ENCODE measurements at regions not wholly inside any gene's neighbourhood (a gene's known extent, or its start where the extent isn't known, plus 50 kb on each side); places are given as distances from the start of the nearest gene placed in this dataset.

GRCh38 chr1:114342376-114342775 lies 168.6 kb downstream of the TRIM33 start:
- DNase-seq, result no peak

- DNase-seq, result no peak
Measured at GRCh38 chr1:114341856-114342255, 169.1 kb downstream of the TRIM33 start.

DNA sequence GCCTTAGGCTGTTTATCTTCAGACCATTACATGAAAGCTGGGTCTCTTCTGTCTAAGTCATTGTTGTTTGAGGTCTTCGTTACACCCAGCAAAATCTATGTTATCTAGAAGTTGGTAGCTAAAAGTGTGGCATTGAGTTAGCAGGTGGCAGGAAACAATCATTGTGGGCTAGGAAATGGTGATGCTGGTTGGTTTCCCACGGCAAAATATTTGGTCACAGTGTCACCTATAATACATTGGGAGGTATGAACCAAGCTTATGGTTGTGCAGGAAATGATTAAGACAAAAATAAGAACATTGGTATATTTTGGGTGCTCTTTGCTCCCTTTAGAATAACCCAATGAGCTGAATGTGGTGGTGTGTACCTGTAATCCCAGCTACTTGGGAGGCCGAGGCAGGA lies 169.7 kb downstream of the TRIM33 start:
- no peak for DNase-seq

DNA sequence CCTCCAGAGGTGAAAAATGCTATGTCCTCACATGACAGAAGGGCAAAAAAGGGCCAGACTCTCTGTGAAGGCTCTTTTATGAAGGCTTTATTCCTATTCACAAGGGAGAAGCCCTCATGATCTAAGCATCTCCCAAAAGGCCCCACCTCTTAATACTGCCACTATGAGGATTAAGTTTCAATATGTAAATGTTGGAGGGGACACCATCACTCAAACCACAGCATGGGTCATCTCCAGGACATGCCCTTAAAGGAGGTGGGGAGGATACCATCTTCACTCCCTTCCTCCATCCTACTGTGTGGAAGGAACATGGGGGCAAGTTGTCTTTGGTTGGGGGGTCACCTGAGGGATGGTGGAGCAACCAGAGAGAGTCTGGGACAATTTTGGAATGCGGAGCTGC lies 170.1 kb downstream of the TRIM33 start:
- DNase-seq, result no peak

DNA sequence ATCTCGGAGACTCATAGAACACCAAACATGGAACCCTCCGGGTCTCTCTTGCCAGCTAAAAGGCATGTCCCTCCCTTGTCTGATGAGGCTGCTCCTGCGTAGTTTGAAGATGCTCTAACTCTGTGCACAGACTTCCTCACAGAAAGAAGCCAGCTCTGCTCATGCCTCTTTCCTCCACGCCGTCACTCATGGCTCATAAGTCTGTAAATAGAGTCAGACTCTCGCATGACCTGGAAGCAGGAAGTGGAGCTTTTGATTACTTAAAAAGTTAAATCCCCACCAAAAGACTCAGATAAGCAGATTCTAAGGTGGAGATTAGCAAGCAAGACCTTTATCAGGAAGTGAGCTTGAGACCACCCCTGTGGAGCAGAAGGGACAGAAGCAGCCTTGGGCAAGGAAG lies 171.6 kb downstream of the TRIM33 start:
- no peak for DNase-seq

DNA sequence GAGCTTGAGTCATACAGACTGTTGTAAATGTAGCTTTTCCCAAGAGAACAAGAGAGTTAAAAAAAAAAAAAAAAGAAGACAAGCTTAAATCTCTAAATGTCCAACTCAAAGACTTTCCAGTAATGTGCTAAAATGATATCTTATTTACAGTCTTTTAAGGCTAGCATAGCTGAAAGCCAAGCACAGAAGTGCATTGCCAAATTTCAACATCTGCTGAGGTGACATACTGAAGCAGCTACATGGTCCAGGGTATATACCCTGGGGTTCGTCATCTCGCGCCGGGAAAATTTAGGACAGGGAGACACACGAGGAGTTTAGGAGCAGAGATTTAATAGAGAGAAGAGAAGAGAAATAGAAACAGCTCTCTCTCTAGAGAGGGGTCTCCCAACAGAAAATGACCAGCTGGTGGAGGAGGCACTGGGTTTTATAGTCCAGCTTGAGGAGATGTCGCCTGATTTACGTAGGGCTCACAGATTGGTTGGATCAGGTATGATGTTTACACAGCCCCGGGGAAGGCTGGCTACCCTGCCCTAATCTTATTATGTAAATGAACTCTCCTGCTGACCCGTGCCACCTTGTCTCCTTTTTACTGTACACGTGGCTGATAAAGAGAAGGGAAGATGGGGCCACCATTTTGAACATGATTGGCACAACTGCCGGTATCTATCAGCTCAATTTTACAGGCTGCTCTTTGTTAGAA lies 172.7 kb downstream of the TRIM33 start:
- no peak for DNase-seq

GRCh38 chr1:114337417-114337816 lies 173.6 kb downstream of the TRIM33 start:
- no peak for DNase-seq

- DNase-seq, result no peak
Measured at GRCh38 chr1:114336360-114336759, 174.6 kb downstream of the TRIM33 start.

- no peak for DNase-seq
Measured at GRCh38 chr1:114335273-114335672, 175.7 kb downstream of the TRIM33 start.

GRCh38 chr1:114334297-114334696 lies 176.7 kb downstream of the TRIM33 start:
- DNase-seq, result no peak

- DNase-seq, result no peak
Measured at GRCh38 chr1:114333690-114334089, 177.3 kb downstream of the TRIM33 start.

DNA sequence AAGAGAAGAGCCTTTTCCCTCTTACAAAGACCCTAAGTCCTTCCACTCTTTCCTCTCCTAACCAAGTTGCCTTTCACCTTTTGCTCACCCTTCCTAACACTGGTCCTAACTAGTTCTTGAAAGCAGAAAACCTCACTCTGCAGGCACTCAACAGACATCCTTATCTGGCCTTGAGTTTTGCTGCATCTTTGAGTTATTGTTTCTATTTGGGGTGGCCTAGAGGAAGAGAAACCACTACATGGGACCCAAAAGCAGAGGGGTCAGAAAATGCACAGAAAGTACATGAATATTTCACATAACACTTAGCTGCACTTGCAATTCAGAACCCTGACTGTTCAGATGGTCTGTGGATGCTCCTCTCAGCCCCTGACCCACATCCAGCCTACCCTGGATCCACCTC lies 178.3 kb upstream of the SYT6 start:
- no peak for DNase-seq

- DNase-seq, result no peak
Measured at GRCh38 chr1:114330451-114330983, 176.8 kb upstream of the SYT6 start.

- DNase-seq, result no peak
Measured at GRCh38 chr1:114328361-114328904, 174.8 kb upstream of the SYT6 start.

GRCh38 chr1:114324662-114324965 lies 170.9 kb upstream of the SYT6 start:
- DNase-seq, result no peak

- no peak for DNase-seq
Measured at GRCh38 chr1:114323959-114324661, 170.4 kb upstream of the SYT6 start.

- DNase-seq, result no peak
Measured at GRCh38 chr1:114322734-114323133, 169.1 kb upstream of the SYT6 start.

- no peak for DNase-seq
Measured at GRCh38 chr1:114322207-114322606, 168.5 kb upstream of the SYT6 start.

DNA sequence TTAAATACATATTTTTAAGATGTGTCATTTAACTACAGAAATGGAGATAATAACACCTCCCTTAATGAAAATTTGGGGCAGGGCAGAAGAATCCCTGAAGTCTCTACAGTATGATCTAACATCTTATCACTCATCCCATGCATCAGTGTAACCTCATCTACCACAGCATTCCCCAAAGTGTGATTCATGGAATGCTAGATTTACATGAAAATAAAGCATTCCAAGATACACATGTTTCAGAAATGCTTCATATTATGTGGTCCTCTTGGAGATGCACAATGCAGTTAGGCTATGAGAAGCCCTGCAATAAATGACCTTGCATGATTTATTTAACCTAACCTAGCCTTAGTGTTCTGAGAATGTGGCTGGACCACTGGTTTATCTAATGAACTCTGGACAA lies 166.9 kb upstream of the SYT6 start:
- DNase-seq, result no peak

- no peak for DNase-seq
Measured at GRCh38 chr1:114319418-114319817, 165.7 kb upstream of the SYT6 start.

DNA sequence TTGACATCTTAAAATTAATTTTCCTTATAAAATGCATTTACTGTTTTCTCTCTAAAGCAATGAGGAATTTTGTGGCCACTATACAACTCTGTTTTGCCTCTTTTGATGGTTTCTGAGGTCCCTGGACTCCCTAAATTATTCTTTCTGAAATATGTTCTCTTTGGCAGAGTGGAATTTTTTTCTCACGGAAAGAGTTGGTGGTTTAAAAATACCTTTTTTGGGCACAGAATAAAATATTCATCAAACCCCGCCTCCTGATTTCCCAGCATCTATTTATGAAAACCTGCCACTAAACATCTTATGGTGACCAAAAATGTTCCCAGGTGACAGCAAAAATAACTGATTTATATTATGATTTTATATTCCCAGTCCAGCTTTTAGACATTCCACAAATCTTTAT lies 165.3 kb upstream of the SYT6 start:
- DNase-seq, result no peak

DNA sequence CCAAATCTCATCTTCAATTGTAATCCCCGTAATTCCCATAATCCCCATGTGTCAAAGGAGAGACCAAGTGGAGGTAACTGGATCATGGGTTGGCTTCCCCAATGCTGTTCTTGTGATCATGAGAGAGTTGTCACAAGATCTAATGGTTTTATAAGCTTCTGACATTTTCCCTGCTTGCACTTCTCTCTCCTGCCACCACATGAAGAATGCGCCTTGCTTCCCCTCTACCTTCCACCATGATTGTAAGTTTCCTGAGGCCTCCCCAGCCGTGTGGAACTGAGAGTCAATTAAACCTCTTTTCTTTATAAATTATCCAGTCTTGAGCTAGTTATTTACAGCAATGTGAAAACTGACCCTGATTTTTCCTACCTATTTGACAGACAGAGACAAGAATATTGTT lies 162.5 kb upstream of the SYT6 start:
- no peak for DNase-seq

DNA sequence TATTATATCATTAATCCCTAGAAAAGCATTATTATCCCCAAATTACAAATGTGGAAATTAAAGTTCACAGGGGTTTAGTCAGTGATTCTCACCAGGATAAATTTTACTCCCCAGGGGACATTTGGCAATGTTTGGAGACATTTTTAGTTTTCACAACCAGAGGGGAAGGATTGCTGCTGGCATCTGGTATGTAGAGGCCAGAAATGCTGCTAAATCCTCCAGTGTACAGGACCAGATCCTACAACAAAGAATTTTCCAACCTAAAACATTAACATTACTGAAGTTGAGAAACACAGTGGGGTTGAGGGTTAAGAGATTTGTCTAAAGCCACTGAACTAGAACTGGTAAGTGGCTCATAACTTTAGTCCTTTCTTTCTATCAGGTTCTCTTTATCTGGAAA lies 162.0 kb upstream of the SYT6 start:
- no peak for DNase-seq

GRCh38 chr1:114314576-114314975 lies 160.9 kb upstream of the SYT6 start:
- no peak for DNase-seq

DNA sequence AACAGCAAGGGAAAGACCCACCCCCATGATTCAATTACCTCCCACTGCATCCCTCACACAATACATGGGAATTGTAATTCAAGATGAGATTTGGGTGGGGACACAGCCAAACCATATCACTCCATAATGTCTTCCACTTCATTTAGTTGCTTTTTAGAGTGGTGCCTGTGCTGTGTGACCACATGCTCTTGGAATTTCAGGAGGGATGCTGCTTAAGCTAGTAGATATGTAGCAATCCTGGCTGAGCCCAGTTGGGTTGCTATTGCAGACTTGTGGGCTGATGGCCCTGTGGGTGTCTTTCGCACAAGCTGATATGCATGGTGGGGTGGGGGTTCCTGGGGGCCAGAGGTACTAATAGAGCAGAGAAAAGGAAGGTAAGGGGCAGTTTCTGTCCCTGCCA lies 160.4 kb upstream of the SYT6 start:
- no peak for DNase-seq
